ENCODE measurements at regions not wholly inside any gene's neighbourhood (a gene's known extent, or its start where the extent isn't known, plus 50 kb on each side); places are given as distances from the start of the nearest gene placed in this dataset.

DNA sequence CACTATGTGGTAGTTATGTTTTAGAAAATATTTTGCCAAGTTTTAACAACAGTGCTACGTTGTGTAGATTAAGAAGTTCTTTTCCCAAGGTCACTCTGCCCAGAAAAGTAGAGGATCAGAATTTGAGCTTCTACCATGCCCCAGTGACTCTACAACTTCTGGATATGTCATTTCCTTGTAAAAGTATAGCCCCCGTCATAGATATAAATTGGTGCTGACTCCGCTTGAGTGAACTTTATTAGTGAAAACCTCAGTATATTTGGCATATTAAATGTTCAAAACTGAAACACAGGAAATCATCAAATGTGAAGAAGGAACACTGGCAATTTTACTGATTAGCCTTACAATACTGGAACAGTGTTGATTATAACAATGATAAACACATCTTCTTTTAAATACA is 256.7 kb upstream of the UBE2E3 start:
- no peak overlapping the region for H3K4me3 ChIP-seq
- no peak overlapping the region for H3K27ac ChIP-seq
- TF ChIP-seq, protein P1, sequence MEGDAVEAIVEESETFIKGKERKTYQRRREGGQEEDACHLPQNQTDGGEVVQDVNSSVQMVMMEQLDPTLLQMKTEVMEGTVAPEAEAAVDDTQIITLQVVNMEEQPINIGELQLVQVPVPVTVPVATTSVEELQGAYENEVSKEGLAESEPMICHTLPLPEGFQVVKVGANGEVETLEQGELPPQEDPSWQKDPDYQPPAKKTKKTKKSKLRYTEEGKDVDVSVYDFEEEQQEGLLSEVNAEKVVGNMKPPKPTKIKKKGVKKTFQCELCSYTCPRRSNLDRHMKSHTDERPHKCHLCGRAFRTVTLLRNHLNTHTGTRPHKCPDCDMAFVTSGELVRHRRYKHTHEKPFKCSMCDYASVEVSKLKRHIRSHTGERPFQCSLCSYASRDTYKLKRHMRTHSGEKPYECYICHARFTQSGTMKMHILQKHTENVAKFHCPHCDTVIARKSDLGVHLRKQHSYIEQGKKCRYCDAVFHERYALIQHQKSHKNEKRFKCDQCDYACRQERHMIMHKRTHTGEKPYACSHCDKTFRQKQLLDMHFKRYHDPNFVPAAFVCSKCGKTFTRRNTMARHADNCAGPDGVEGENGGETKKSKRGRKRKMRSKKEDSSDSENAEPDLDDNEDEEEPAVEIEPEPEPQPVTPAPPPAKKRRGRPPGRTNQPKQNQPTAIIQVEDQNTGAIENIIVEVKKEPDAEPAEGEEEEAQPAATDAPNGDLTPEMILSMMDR (IDR thresholded peaks at IDR 0.05; ENCODE audit: low read depth, low read length) = no peak
- no peaks in the 10 kb centered on the region for H3K4me1 ChIP-seq (ENCODE audit: low read depth)
- no peak for DNase-seq (ENCODE audit: low read depth in 1 of 2, low spot score in 1 of 2)
- H3K27me3 ChIP-seq = no peaks in the 10 kb centered on the region
- no peaks in the 10 kb centered on the region for H3K9me3 ChIP-seq (ENCODE audit: low read depth)
- no peaks in the 10 kb centered on the region for H3K36me3 ChIP-seq

DNA sequence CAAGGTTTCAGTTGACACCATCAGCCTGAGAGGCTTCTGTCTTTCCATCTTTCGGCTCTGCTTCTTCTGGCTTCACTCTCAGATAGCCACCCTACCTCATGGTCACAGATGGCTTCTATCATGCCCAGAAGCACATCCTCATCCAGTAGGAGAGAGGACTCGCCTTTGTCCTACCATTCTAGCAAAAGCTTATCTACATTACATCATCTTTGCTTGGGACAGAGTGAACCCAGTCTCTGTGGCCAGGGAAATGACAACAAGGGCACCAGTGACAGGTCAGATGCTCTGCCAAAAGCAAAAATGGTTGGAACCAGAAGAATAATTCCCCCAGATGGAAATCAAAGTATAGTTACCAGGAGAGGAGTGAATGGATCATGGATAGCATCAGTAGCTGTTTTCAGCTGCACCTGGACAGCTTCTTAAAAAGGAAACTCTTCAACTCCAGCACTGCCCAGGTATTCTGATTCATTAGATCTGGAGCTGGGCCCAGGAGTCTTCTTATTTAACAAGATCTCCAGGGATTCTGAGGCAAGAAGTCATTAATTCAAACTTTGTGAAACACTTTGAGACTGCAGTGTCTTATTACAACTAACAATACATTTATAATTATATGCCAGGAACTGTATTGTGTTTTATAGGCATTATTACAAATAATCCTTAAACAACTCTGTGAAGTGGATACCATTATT is 257.7 kb upstream of the UBE2E3 start:
- H3K36me3 ChIP-seq = no peaks in the 10 kb centered on the region

DNA sequence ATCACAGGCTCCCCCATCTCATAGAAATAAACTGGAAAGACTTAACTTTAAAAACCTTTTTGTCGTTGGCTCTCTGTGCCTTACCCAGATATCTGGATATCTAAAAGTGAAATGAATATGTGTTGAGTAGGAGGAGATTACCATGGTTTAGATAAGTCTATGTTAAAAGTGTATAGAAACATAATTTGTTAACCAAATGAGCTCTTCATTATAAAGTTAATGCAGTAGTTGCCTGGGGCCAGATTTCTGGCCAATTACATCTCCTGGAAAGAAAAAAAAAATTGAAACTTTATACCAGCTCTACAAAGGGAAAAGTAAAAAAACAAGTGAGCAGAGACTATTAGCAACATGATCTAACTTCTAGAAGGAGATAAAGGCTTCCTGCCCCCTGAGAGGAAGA is 259.6 kb upstream of the UBE2E3 start:
- no peaks in the 10 kb centered on the region for H3K4me1 ChIP-seq (ENCODE audit: low read depth)
- DNase-seq (ENCODE audit: low read depth in 1 of 2, low spot score in 1 of 2) = no peak
- no peak overlapping the region for H3K27ac ChIP-seq
- no peaks in the 10 kb centered on the region for H3K27me3 ChIP-seq
- no peak overlapping the region for H3K4me3 ChIP-seq
- H3K36me3 ChIP-seq = no peaks in the 10 kb centered on the region
- TF ChIP-seq, protein P1 (IDR thresholded peaks at IDR 0.05; ENCODE audit: low read depth, low read length) = no peak
- no peaks in the 10 kb centered on the region for H3K9me3 ChIP-seq (ENCODE audit: low read depth)

More for the DNA sequence above, 257.7 kb upstream of the UBE2E3 start:
- Histone ChIP-seq H3K27me3 (no peaks in the 10 kb centered on the region), H3K27ac (no peak overlapping the region), H3K4me1 (ENCODE audit: low read depth) (no peaks in the 10 kb centered on the region), H3K4me3 (no peak overlapping the region), H3K9me3 (ENCODE audit: low read depth) (no peaks in the 10 kb centered on the region)
- TF ChIP-seq, protein P1 (IDR thresholded peaks at IDR 0.05; ENCODE audit: low read depth, low read length) = no peak
- peak in 1 of 2 donors; percentile 47 for DNase-seq (ENCODE audit: low read depth in 1 of 2, low spot score in 1 of 2)

DNA sequence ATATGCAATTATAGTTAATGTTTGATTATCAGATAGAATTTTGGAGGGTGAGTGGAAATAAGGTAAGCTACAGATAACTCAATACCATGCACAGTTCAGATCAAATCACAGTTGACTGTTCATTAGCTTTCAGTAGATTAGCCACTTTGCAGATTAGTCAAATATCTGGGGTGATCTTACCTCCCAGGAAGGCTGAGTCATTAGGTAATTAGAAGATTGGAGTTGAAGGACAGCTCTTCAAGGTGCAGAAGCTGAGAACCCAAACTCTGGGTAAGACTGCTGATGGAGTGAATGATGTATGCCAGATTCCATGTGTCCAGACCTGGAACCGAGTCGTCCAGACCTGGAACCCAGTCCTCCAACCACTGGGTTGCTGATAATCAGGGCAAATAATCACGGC is 262.8 kb upstream of the UBE2E3 start:
- Histone ChIP-seq H3K4me3 (no peak overlapping the region), H3K27me3 (no peaks in the 10 kb centered on the region), H3K4me1 (ENCODE audit: low read depth) (no peaks in the 10 kb centered on the region), H3K36me3 (no peaks in the 10 kb centered on the region), H3K27ac (no peak overlapping the region), H3K9me3 (ENCODE audit: low read depth) (no peaks in the 10 kb centered on the region)
- TF ChIP-seq, protein P1 (IDR thresholded peaks at IDR 0.05; ENCODE audit: low read depth, low read length) = no peak
- DNase-seq (ENCODE audit: low read depth in 1 of 2, low spot score in 1 of 2) = no peak

DNA sequence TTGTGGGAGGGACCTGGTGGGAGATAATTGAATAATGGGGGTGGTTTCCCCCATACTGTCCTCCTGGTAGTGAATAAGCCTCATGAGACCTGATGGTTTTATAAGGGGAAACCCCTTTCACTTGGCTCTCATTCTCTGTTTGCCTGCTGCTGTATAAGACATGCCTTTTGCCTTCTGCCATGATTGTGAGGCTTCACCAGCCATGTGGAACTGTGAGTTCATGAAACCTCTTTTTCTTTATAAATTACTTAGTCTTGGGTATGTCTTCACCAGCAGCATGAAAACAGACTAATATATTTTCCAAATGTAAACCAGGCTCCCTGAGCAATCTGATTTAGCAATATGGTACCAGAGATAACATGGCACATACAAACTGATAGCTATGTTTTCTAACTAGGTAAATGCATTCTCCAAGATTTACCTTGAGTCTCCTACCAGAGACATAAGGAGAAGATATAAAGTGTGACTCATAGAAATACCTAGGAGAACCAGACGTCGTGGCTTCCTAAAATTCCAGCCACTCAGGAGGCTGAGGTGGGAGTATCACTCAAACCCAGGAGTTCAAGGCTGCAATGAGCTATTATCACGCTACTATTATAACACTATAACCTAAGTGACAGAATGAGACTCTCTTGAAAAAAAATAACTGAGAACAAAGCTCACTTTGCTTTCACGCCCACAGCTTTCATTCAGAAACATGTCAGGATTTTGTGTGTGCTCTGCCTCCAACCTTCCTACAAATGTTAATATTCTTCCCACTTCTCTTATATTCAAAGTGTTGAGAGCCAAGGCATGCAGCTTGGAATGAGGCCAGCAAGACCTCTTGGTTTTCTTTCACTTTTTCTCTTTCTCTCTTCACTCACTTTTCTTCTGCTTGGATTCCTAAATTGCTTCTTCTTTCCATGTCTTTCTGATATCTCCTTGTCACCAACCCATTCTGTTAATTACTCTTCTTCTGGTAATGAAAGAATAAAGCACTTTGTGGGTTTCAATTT is 263.9 kb upstream of the UBE2E3 start:
- no peaks in the 10 kb centered on the region for H3K27me3 ChIP-seq
- peak in 1 of 2 donors; percentile 61 for DNase-seq (ENCODE audit: low read depth in 1 of 2, low spot score in 1 of 2)
- H3K4me1 ChIP-seq (ENCODE audit: low read depth) = no peaks in the 10 kb centered on the region
- no peak overlapping the region for H3K27ac ChIP-seq
- no peak overlapping the region for H3K4me3 ChIP-seq
- H3K9me3 ChIP-seq (ENCODE audit: low read depth) = no peaks in the 10 kb centered on the region
- no peaks in the 10 kb centered on the region for H3K36me3 ChIP-seq
- TF ChIP-seq, protein P1 (IDR thresholded peaks at IDR 0.05; ENCODE audit: low read depth, low read length) = no peak
